Right lobe of liver (tissue), 6 donors: ENCODE measurements at regions not wholly inside any gene's neighbourhood (a gene's known extent, or its start where the extent isn't known, plus 50 kb on each side); places are given as distances from the start of the nearest gene placed in this dataset.

Source experiments
- ATAC-seq, 4 donors: fragments of 200-7000 bp; cut with Tn5 transposase; one replicate each; pipeline ENCODE4 v1.9.1; 2020; ENCODE audit warnings: mild to moderate bottlenecking in 4 of 4, moderate library complexity in 4 of 4
- DNase-seq, 3 donors: peaks; one replicate each; pipeline ENCODE4 v3.0.0-alpha.2; 2020
- H3K27ac ChIP-seq, 3 donors: fragments of 200-600 bp; one replicate each; pipeline ENCODE4 v1.8.0; 2022
- H3K27me3 ChIP-seq, 2 donors: fragments of 200-600 bp; one replicate each; pipeline ENCODE4 v1.8.0; 2022
- H3K36me3 ChIP-seq, 4 donors: fragments of 200-600 bp; sonication (generic) in 1 of 4; one replicate each; pipeline versions ENCODE4 v1.5.1 to v1.8.0; 2017 to 2022; ENCODE audit warnings: control low read depth in 1 of 4
- H3K4me1 ChIP-seq, 4 donors: fragments of 200-600 bp; sonication (generic) in 1 of 4; one replicate each; pipeline versions ENCODE4 v1.5.1 to v1.8.0; 2017 to 2022; ENCODE audit warnings: control low read depth in 1 of 4
- H3K4me3 ChIP-seq, 3 donors: fragments of 200-600 bp; one replicate each; pipeline ENCODE4 v1.8.0; 2022
- H3K9me3 ChIP-seq, 4 donors: fragments of 200-600 bp; sonication (generic) in 1 of 4; one replicate each; pipeline versions ENCODE4 v1.5.1 to v1.8.0; 2017 to 2022; ENCODE audit warnings: control low read depth in 1 of 4
- POLR2A ChIP-seq: fragments of 450-650 bp; IDR thresholded peaks from one replicate; pipeline ENCODE4 v1.6.1; 2017; ENCODE audit warnings: antibody characterized with exemption, mild to moderate bottlenecking
- WGBS: methylation state at CpG from one replicate; pipeline ENCODE4 v1.1.6; 2018; ENCODE audit warnings: low coverage, low lambda C conversion rate; ENCODE audit not compliant: insufficient coverage; ENCODE audit errors: missing lambda C conversion rate; 5-methylcytosine and 5-hydroxymethylcytosine counted together
- intact Hi-C, 2 donors: fragments of 100-400 bp; cut with DNase I; formaldehyde crosslinking; loops; one replicate each; pipeline versions ENCODE4 v1.11.2 to v1.14.1; 2022
- TF ChIP-seq, protein P1 (sequence below), 4 donors: fragments of 200-600 bp in 3 of 4; fragments of 450-650 bp in 1 of 4; IDR thresholded peaks; one replicate each; pipeline versions ENCODE4 v1.5.1 to v1.8.0; 2016 to 2022; ENCODE audit warnings: antibody characterized with exemption in 4 of 4, mild to moderate bottlenecking in 2 of 4
- donor health status: DM: no; HTN: yes; CAD: no.
- donor health status: DM: no; HTN: no; CAD: no.
- donor health status: DM: no; HTN: no; CAD: no.
- donor health status: DM: no; HTN: yes; CAD: no.
- donor health status: DM: no; HTN: yes; CAD: no.

DNA sequence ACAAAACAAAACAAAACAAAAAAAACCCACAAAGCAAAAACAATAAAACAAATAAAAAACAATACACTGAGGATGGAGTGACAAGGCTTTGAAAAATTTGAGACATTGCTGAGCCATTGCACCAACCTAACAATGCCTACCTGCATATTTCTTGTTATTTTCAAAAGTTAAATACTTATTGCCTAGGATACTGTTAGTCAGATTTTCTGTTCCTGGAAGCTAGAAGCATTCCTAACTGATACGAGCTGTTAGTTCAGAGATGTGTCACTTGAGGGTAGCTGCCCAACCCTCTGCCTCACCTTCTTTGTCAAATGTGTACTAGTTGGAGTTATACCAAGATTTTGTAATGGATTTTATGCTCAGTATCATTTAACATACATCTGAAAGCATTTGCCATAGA lies 187.2 kb downstream of the TXNL1 start:
- Histone ChIP-seq H3K4me1 (no peaks in the 10 kb centered on the region), H3K27ac (no peak overlapping the region), H3K36me3 (no peaks in the 10 kb centered on the region), H3K9me3 (no peaks in the 10 kb centered on the region), H3K27me3 (no peaks in the 10 kb centered on the region), H3K4me3 (no peak overlapping the region)
- intact Hi-C loops = no loop called here
- TF ChIP-seq POLR2A = no peak
- TF ChIP-seq, protein P1, sequence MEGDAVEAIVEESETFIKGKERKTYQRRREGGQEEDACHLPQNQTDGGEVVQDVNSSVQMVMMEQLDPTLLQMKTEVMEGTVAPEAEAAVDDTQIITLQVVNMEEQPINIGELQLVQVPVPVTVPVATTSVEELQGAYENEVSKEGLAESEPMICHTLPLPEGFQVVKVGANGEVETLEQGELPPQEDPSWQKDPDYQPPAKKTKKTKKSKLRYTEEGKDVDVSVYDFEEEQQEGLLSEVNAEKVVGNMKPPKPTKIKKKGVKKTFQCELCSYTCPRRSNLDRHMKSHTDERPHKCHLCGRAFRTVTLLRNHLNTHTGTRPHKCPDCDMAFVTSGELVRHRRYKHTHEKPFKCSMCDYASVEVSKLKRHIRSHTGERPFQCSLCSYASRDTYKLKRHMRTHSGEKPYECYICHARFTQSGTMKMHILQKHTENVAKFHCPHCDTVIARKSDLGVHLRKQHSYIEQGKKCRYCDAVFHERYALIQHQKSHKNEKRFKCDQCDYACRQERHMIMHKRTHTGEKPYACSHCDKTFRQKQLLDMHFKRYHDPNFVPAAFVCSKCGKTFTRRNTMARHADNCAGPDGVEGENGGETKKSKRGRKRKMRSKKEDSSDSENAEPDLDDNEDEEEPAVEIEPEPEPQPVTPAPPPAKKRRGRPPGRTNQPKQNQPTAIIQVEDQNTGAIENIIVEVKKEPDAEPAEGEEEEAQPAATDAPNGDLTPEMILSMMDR (IDR thresholded peaks at IDR 0.05) = no peak
- 40% methylated on average over 1 of the region's 1 CpG for WGBS
- no peak for DNase-seq
- ATAC-seq = no peak

DNA sequence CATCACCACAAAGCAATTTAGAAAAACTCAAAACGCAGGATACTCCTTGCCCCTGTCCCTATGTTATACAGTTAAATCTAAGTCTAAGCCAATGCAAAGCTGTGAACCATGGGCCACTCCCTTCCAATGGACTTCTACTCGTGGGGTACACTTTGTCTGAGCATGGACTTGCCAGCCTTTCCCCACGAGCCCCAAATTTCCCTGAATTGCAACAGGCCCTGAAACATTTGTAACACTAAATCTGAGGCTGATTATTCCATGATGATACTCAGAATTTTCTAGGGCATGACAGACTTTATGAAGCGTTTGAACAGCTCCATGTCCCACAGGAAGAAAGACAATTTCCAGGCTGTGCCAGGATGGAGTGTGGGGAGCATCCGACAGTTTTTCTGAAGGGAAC lies 189.6 kb downstream of the TXNL1 start:
- WGBS = 54% methylated on average over 5 of the region's 5 CpGs
- Histone ChIP-seq H3K4me1 (no peaks in the 10 kb centered on the region), H3K9me3 (no peaks in the 10 kb centered on the region), H3K27ac (no peak overlapping the region), H3K27me3 (no peaks in the 10 kb centered on the region), H3K4me3 (no peak overlapping the region), H3K36me3 (no peaks in the 10 kb centered on the region)
- intact Hi-C loops = no loop called here
- ATAC-seq (no peak), DNase-seq (no peak)
- no peak for TF ChIP-seq POLR2A
- TF ChIP-seq, protein P1 (IDR thresholded peaks at IDR 0.05) = no peak

DNA sequence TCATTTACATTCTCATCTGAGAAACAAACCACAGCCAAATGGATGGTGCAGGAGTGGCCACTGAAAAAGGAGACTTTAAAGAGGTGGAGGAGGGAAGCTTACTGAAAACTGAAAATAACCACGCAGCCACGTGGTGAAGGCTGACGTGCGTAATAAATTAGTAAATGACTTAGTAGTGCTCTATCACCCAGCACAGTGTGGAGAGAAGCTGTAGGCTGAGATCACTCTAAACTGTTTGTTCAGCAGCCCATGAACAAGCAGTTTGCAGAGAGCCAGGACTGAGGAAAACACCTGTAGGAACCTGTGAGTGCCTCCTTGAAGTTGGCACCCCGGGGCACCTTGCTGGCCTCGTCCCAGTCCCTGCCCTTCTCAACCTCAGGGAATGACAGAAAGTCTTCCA lies 193.0 kb downstream of the TXNL1 start:
- Histone ChIP-seq H3K4me3 (no peak overlapping the region), H3K27ac (no peak overlapping the region), H3K4me1 (no peaks in the 10 kb centered on the region), H3K36me3 (no peaks in the 10 kb centered on the region), H3K27me3 (no peaks in the 10 kb centered on the region), H3K9me3 (no peaks in the 10 kb centered on the region)
- WGBS = 62% methylated on average over 5 of the region's 6 CpGs
- ATAC-seq = no peak
- DNase-seq = no peak
- no peak for TF ChIP-seq POLR2A
- TF ChIP-seq, protein P1 (IDR thresholded peaks at IDR 0.05) = no peak
- intact Hi-C loops = no loop called here

DNA sequence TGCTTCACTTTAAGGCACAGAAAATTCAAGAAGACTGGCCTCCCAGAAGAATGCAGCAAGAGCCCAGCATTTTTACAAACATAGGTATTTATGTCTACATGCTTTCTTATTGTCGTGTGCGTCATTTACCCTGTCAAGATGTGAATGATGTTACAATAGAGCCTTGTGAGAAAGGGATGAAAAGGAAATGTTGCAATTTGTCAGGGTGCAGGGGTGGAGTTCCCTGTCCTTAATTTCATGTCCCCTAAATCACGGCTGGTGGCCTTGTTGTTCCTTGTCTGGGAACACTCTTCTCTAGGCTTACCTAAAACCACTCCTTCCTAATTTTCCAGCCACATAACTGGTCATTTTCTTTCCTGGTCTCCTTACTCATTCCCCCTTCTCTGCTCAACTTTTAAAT lies 194.2 kb downstream of the TXNL1 start:
- no peaks in the 10 kb centered on the region for H3K36me3 ChIP-seq
- intact Hi-C loops = no loop called here
- WGBS = 67% methylated on average over 3 of the region's 3 CpGs
- no peak overlapping the region for H3K4me3 ChIP-seq
- no peak overlapping the region for H3K27ac ChIP-seq
- DNase-seq = no peak
- H3K9me3 ChIP-seq = no peaks in the 10 kb centered on the region
- TF ChIP-seq, protein P1 (IDR thresholded peaks at IDR 0.05) = no peak
- no peak for TF ChIP-seq POLR2A
- H3K27me3 ChIP-seq = no peaks in the 10 kb centered on the region
- ATAC-seq = peak in 2 of 4 donors; percentile 14 to 28
- no peaks in the 10 kb centered on the region for H3K4me1 ChIP-seq
